Hematopoietic multipotent progenitor cell (in vitro differentiated cells): ENCODE measurements at regions not wholly inside any gene's neighbourhood (a gene's known extent, or its start where the extent isn't known, plus 50 kb on each side); places are given as distances from the start of the nearest gene placed in this dataset.

Experiments used
- DNase-seq, 3 donors: peaks; one replicate each; pipeline ENCODE4 v3.0.0-alpha.2; 2011 to 2015; ENCODE audit warnings: low read depth in 2 of 3, low spot score in 2 of 3

DNA sequence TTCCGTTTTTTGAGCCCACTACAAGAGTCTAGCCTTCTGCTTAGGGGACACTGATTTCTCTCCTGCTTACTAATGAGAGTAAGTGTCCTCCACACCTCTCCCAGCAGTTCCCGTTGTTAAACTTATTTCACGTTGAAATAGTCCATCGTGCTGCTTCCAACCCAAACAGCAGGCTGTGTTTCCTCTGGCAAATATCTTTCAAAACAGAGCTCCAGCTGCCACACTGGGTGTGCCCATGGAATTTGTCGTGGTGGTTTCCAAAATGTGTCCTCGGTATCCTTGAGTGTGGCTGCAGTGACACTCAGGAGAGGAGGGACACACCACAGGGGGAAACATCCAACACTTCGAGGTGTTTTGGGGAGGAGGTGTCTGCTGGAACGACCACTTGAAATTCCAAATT is 176.5 kb upstream of the RALGAPA2 start:
- no peak for DNase-seq

DNA sequence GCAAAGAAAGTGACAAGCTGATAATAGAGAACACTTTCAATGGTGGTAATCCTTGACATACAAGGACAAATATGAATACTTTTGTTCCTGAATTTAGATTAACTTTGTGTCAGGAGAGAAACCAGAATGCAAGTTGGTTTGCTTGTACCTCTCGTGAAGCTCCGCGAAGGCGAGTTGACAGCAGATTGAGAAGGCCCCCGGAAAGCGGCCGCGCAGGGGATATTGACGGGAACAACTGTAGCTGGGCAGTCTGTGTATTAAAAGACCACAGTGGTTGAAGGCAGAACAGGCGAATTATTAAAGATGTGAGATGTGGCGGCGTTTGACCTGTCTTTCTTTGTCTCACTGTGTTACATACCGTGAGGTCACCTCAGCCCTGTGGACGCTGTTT is 175.8 kb upstream of the RALGAPA2 start:
- DNase-seq, result no peak

DNA sequence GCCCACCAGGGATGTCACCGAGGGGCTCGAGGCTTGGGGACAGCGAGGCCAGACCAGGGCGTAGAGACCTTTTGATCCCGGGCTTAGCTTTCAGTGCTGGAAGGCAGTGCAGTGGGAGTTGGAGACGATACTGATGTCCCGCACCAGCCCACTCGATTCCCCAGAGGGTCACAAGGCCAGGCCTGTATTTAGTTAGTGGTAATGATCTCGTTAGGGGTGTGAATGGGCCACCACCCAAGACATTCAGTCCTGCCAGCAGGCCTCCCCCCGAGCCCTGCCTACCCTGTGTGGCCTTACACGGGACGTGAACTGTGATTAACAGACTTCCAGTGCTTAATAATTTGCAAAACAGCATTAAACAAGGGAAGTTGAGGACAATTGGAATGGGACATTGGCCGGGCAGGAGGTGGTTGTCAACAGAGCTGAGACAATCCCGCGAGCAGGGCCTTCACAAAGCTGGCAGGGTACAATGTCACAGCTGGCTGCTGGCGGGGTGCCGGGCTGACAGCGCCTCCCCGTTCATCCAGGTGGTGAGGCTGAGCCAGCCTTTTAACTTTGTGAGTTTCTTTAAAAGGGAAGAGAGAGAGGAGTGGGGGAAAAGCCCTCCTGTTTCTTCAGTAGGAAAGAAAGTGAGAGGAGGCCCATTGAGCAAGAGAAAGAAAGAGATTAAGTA is 175.3 kb upstream of the RALGAPA2 start:
- DNase-seq, result no peak

DNA sequence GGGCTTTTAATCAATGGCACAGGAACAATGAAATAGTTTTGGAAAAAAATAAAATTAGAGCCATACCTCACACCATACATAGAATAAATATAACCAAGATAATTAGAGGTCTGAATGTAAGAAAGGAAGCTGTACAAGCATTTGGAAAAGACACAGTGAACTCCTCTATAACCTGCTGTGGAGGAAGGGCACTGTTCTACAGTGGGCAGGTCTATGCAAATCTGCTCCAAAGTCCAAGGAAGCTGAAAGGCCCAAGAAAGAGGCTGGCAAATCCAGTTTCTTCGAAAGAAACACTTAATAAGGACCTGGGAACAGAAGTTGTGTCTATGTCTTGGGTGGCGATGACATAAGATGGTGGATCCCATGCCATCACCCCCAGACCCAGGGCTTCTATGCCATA is 169.4 kb upstream of the RALGAPA2 start:
- no peak for DNase-seq

DNA sequence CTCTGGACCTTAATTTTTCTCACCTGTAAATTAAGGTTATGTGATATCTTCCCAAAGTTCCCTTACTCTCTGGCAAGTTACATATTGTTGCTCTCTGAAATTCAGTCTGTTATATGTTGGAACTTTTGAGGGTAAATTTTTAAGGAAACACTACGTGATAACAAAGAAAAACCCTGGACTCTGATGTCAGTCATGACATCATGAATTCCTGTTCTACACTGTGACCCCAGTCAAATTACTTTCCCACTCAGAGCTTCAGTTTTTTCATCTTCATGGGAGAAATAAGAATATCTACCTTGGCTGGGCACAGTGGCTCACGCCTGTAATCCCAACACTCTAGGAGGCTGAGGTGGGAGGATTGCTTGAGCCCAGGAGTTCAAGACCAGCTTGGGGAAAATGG is 164.6 kb upstream of the RALGAPA2 start:
- DNase-seq, result no peak

DNA sequence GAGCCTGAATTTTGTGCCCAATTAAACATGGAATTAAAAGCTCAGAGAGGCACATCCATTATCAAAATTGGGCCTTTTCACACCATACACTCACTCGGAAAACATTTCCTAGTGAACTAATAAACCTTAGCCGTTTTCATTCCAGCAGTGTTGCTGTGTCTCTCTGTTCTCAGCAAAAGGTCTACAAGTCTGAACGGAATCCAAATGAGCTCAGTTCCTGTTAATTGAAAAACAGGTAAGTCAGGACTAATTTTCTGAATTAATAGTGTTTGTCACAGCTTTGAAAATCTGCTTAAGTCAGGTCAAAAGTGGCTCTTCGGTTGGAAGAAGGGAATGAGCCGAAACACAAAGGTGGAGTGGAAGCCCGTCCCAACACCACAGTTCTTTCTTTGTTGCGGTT is 163.3 kb upstream of the RALGAPA2 start:
- no peak for DNase-seq

DNA sequence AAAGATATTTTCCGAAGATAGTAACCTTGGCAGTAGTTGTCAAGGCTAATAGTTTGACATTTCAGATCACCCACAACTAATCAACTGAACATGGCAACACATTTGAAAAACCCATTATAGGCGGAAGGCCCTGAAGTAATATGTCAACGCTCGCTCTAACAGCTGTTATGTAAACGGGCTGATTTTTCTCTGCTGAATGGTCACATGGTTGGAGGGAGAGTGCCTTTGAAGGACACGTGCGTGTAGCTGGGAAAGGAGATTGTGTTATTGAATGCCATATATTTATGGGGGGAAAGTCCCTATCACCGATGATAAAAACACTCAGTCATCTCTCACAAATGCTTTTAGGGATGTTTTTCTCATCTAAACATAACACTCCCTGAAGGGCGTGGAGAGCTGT is 160.0 kb upstream of the RALGAPA2 start:
- DNase-seq, result no peak

DNA sequence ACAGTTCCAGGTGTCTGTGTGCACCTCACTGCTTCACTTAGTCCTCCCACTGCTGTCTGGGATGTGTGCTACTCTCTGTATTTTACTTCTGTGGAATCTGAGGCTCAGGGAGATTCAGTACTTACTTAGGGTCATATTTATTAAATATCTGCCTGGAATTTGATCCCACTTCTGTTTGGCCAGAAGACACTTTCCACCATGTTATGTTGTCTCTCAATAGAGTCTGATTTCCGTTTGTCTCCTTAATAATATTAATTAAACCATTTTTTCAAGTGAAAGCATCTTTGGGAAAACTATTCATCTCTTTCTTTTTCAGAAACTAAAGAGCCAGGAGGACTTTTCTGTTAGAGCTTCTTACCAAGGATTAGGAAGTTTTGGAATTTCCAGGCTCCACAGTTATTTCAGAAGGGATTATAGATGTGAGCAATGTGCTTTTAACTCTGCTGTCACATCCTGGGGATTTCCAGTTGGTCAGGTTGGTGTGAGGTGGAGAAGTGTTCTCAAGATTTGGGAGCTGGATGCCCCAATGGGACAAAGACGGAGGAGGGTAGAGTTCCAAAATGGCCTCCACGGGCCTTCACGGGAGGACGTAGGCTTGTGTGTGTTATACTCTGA is 156.8 kb upstream of the RALGAPA2 start:
- DNase-seq, result no peak

DNA sequence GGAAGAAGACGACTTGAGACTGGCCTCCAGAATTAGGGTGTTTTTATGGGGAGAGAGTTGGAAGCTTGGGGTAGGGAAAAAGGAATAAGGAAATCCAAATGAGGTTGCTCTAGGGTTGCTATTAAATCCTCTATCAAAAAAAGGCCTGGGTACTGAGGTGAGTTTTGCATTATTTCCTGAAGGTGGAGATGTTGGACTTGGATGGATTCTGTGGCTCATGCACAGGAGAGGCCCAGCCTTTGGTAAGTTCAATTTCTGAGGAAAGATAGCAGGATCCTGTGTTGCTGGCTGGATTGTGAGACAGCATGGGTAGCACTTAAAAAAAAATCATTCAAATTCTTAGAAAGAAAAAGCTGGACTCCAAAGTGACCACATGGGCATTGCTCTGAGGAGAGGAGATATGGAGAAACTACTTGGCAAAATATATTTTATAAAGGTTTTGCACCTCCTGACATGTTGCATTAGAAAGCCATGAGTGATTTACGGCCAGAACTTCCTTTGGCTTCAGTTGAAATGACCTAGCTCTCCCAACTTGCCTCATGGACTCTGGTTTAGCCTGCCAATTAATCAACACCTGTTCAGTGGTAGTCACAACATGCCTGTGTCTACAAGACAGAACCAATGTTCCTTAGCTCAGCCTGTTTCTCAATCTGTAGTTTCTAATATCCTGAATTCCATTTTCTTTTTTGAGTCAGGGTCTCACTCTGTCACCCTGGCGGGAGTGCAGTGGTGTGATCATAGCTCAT is 152.1 kb upstream of the RALGAPA2 start:
- no peak for DNase-seq

DNA sequence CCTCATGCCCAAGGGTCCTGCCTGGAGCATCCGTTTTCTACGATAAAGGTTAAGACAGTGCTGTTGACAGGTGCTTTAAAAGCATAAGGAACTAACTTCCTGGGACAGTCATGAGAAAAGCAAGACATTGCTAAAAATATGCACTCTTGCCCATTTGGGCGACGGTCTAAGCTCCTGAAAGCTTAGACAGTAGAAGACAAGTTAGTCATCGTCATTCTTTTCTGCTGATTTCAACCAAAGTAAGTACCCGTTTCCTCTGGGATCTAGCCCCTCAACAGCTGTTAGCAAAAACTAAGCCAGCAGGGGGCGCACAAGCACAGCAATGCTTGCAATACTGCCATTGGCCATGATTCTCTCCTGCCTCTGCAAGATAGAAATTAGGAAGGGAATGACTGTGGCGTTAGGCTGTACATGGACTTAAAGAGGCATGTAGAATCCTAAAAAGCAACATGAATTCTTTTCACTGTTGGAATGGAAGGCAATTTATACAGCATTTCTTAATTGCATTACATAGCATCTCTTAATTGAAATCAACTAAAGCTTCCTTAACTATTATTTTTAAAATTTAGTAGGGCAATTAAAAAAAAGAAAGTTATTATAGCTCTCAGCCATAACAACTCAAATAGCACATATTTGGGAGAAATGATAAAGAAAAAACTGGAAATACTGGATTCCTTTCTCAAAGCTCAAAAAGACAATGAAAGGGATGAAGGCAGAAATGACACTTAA is 147.8 kb upstream of the RALGAPA2 start:
- peak; percentile 49 to 86 (median 75) for DNase-seq

DNA sequence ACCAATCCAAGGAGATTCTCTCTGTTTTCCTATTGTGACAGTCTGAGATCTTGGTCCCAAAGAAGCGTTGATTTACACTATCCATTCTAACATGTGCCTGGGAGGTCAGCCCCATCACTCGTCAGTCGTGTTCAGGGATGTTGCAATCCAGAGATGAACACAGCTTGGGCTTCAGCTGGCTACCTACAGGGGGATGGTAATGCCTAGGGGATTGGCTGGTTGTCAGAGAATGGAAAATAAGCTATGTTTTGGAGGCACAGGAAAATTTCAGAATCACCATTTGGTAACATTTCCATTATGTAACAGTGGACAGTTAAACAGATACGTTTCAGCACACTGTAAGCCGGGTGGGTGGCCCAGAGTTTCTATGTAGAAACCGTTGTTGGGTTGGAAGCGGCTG is 147.1 kb upstream of the RALGAPA2 start:
- no peak for DNase-seq

DNA sequence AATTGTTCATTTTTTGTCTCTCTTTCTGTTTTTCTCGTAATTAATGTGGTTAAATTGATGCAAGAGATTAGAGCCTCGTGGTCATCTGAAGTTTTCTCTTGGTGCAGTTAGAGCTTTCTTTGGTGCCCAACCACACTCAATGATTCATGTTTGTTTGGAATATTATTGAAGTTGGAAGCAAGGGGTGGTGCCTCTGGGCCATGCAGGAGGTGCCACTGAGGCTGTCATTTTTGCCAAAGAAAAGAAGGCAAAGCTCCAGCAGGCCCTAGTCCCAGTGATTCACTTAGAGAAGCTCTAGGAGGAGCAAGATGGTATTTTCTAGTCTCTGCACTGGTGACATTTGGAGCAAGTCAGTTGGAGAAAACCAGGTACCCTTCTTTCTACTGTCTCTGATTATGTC is 144.5 kb upstream of the RALGAPA2 start:
- DNase-seq, result no peak

DNA sequence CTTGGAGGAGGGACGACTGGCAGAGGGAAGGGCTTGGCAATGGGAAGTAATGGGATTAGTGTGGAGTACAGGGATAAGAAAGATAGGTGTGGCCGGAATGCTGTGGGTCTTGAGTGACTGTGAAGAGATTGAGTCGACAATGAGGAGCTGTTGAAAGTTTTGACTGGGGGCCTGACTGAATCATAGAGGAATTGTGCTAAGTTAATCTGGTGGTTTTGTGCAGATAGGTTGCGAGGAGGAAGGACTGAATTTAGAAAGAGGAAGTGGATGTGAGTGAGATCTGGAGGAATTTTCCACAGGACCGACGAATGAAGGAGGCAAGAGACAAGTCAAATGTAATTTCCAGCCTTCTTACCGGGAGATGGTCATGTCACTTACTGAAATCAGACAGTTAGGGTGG is 143.9 kb upstream of the RALGAPA2 start:
- DNase-seq, result peak in 2 of 3 donors; percentile 22 to 71

DNA sequence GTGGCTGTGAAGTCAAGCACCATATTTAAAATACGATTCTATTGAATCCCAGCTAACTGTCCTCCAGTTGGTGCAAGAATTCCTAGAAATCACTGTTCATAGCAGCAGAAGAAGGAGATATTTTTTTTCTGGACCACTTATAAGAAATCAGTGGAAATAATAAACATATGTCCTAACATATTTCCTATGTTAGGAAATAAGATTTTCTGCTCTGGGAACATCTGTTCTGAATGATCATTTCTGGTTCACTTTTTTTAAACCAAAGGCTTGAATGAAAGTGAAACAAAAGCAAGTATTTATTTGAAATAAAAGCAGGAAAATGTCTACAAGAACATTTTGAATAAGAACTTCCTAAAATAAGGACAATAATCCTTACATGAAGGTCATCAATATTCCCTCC is 138.9 kb upstream of the RALGAPA2 start:
- DNase-seq, result no peak

DNA sequence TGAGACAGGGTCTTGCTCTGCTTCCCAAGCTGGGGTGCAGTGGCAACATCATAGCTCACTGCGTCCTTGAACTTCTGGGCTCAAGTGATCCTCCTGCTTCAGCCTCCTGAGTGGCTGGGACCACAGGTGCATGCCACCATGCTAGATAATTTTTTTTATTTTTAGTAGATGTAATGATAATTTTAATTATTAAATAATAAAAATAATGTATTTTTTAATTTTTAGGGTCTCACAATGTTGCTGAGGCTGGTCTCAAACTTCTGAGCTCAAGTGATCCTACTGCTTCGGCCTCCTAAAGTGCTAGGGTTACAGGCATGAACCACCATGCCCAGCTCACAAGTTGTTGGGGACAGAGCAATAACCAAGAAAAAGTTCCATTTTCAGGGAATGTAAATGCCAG is 138.0 kb upstream of the RALGAPA2 start:
- DNase-seq, result no peak

DNA sequence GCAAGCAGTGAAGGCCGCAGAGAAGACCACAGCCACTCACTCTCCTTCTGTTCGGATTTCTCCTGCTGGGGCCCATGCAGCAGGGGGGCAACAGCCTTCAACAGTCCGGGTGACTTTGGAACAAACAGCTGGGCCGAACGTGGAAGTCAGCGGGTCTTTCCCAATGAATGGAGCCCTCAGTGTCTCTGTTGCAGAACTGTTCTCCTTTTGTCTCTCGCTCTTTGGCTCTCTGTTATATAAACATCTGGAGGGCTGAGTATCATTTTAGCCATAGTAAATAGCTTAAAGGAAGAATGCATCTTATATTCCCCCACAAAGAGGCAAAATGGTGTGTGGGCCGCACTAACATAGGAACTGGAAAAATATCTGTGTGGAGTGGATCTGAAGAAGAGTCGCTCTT is 136.7 kb upstream of the RALGAPA2 start:
- DNase-seq, result no peak

DNA sequence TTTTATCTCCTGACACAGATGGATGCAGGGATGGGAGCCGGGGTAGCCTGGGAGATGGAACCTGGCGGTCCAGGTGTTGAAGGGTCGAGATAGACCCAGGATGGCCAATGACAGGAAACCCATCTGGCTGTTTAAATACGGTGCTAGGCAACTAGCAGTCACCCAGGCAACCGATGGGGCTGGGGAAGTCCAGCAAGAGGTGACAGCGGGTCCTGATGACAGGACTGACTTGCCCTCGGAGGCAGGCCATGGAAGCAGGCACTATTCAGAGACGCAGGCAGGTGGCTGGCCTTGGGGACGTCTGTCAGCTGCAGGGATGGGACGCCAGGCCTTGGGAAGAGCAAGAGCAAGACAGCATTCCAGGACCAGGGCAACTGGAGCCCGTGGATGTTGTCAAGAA is 135.4 kb upstream of the RALGAPA2 start:
- no peak for DNase-seq

DNA sequence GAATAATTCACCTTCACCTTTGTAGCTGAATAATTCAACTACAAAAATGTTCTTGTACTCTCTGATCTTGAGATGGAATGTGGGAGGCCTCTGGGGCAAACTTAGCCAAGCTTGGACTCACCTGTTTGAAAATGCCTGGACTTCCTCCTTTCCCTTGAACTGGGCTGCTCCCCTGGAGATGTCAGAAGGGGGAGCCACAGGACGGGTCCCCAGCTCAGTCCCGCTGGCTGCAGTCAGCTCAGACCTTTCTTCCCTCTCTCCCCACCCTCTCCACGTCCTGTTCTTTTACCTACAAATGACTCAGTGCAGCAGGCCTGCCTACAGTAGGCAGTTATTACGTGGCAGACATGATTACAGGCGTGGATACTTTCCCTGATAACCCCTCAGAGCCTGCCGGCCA is 131.5 kb upstream of the RALGAPA2 start:
- DNase-seq, result no peak

DNA sequence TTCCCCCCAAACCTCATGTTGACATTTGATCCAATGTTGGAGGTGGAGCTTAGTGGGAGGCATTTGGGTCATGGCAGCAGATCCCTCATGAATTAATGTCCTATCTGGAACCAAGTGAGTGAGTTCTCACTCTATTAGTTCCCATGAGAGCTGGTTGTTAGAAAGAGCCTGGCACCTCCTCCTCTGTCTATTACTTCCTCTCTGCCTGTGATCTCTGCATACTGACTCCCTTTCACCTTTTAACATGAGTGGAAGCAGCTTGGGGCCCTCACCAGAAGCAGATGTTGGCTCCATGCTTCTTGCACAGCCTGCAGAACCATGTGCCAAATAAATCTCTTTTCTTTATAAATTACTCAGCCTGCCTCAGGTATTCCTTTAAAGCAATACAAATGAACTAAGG is 127.3 kb upstream of the RALGAPA2 start:
- DNase-seq, result peak in 1 of 3 donors; percentile 15

DNA sequence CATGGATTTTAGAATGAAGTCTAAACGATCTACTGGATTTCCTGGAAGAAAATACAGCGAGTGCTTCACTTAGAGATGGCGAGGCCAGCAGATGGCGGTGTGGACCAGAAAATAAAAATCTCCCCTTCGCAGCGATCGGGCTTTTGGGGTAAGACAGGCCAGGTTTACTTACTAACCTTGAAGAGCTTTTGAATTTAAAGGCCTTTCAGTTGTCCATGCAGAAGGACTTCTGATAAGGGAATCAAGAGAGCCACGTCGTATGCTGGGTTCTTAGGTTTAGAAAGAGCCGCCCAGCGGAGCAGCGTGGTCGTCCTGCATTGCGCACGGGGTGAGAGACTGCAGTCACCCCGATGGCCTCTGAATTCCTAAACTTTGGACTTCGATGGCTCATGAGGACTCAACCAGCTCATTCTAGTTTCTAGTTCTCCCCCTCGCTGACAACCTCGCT is 125.2 kb upstream of the RALGAPA2 start:
- DNase-seq, result peak in 2 of 3 donors; percentile 51 to 82

DNA sequence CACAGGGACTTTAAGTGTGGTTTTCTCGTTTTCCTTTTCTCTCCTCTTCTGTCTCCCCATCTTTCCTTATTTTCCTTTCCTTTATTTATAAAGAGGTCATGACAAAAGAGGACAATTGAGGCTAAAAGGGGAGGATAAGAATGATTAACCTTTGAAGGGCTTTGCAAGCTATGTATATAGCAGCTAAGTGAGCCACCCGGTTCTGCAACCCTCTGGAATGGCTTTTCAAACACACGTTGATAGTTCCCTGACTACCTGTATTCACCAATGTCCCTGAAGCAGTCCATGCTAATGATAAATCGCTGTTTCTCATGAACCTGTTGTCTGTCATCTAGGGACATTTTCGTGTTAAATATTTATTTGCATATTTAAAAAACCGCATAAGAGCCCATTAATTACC is 124.4 kb upstream of the RALGAPA2 start:
- no peak for DNase-seq
